ENCODE measurements at regions not wholly inside any gene's neighbourhood (a gene's known extent, or its start where the extent isn't known, plus 50 kb on each side); places are given as distances from the start of the nearest gene placed in this dataset.

- DNase-seq = peak; percentile 58
Measured at GRCh38 chr20:20824924-20825584, 112.6 kb upstream of the RALGAPA2 start.

GRCh38 chr20:20823476-20823881 is 111.0 kb upstream of the RALGAPA2 start:
- no peak for DNase-seq

- DNase-seq = no peak
Measured at GRCh38 chr20:20821484-20822260, 109.2 kb upstream of the RALGAPA2 start.

GRCh38 chr20:20820785-20821483 is 108.5 kb upstream of the RALGAPA2 start:
- DNase-seq = no peak

GRCh38 chr20:20820104-20820503 is 107.7 kb upstream of the RALGAPA2 start:
- DNase-seq = no peak

GRCh38 chr20:20816969-20817755 is 104.7 kb upstream of the RALGAPA2 start:
- no peak for DNase-seq

GRCh38 chr20:20815711-20816455 is 103.4 kb upstream of the RALGAPA2 start:
- DNase-seq = no peak

- DNase-seq = no peak
Measured at GRCh38 chr20:20814685-20815084, 102.2 kb upstream of the RALGAPA2 start.

GRCh38 chr20:20812136-20812535 is 99.7 kb upstream of the RALGAPA2 start:
- no peak for DNase-seq

GRCh38 chr20:20808016-20808415 is 95.6 kb upstream of the RALGAPA2 start:
- no peak for DNase-seq

- peak; percentile 41 for DNase-seq
Measured at GRCh38 chr20:20806121-20807095, 94.0 kb upstream of the RALGAPA2 start.

GRCh38 chr20:20803011-20803410 is 90.6 kb upstream of the RALGAPA2 start:
- DNase-seq = no peak

GRCh38 chr20:20802328-20802727 is 89.9 kb upstream of the RALGAPA2 start:
- no peak for DNase-seq

GRCh38 chr20:20799716-20800312 is 87.4 kb upstream of the RALGAPA2 start:
- DNase-seq = no peak

GRCh38 chr20:20797521-20798310 is 85.3 kb upstream of the RALGAPA2 start:
- no peak for DNase-seq

- no peak for DNase-seq
Measured at GRCh38 chr20:20796766-20797440, 84.5 kb upstream of the RALGAPA2 start.

GRCh38 chr20:20795721-20796120 is 83.3 kb upstream of the RALGAPA2 start:
- no peak for DNase-seq

GRCh38 chr20:20795119-20795518 is 82.7 kb upstream of the RALGAPA2 start:
- no peak for DNase-seq

GRCh38 chr20:20793591-20793990 is 81.1 kb upstream of the RALGAPA2 start:
- DNase-seq = no peak
